PC-3 (cell line): ENCODE measurements at regions not wholly inside any gene's neighbourhood (a gene's known extent, or its start where the extent isn't known, plus 50 kb on each side); places are given as distances from the start of the nearest gene placed in this dataset.

Source experiments
- EZH2 ChIP-seq: fragments of 300-600 bp; sonication (generic); IDR thresholded peaks from one replicate; pipeline ENCODE4 v1.6.1; 2017; ENCODE audit warnings: antibody characterized with exemption, mild to moderate bottlenecking, low read length; ENCODE audit not compliant: unreplicated experiment
- EZH2phosphoT487 ChIP-seq: fragments of 300-600 bp; sonication (generic); IDR thresholded peaks from 2 replicates; pipeline ENCODE4 v1.6.1; 2018; ENCODE audit warnings: mild to moderate bottlenecking, antibody characterized with exemption, low read length, borderline replicate concordance
- TF ChIP-seq, protein P1 (sequence below): fragments of 300-600 bp; sonication (generic); conservative IDR thresholded peaks from 2 replicates; pipeline ENCODE4 v1.5.1; 2017; ENCODE audit warnings: antibody characterized with exemption, low read depth, mild to moderate bottlenecking, low read length

GRCh38 chr6:97863697-97864096 is 580.7 kb upstream of the MMS22L start:
- TF ChIP-seq, protein P1, sequence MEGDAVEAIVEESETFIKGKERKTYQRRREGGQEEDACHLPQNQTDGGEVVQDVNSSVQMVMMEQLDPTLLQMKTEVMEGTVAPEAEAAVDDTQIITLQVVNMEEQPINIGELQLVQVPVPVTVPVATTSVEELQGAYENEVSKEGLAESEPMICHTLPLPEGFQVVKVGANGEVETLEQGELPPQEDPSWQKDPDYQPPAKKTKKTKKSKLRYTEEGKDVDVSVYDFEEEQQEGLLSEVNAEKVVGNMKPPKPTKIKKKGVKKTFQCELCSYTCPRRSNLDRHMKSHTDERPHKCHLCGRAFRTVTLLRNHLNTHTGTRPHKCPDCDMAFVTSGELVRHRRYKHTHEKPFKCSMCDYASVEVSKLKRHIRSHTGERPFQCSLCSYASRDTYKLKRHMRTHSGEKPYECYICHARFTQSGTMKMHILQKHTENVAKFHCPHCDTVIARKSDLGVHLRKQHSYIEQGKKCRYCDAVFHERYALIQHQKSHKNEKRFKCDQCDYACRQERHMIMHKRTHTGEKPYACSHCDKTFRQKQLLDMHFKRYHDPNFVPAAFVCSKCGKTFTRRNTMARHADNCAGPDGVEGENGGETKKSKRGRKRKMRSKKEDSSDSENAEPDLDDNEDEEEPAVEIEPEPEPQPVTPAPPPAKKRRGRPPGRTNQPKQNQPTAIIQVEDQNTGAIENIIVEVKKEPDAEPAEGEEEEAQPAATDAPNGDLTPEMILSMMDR: no peak
- TF ChIP-seq EZH2: no peak
- no peak for TF ChIP-seq EZH2phosphoT487
